Right cardiac atrium (tissue), 5 donors: ENCODE measurements at regions not wholly inside any gene's neighbourhood (a gene's known extent, or its start where the extent isn't known, plus 50 kb on each side); places are given as distances from the start of the nearest gene placed in this dataset.
A peak's percentile ranks its signal among the peaks of the same experiment; 100 is the strongest.

ENCODE experiments used
- ATAC-seq, 2 donors: fragments of 200-7000 bp; cut with Tn5 transposase; one replicate each; pipeline versions ENCODE4 v1.8.0 to v1.9.1; 2020; ENCODE audit warnings: moderate library complexity in 2 of 2, mild to moderate bottlenecking in 1 of 2
- DNase-seq, 3 donors: peaks; one replicate each; pipeline ENCODE4 v3.0.0-alpha.2; 2020
- H3K27ac ChIP-seq: one replicate; pipeline ENCODE4 v1.5.1; 2013; ENCODE audit warnings: mild to moderate bottlenecking, low read length, control low read depth, moderate library complexity
- H3K27me3 ChIP-seq: one replicate; pipeline ENCODE4 v1.6.1; 2013; ENCODE audit not compliant: control insufficient read depth, insufficient read depth
- H3K4me1 ChIP-seq: one replicate; pipeline ENCODE4 v1.6.1; 2013; ENCODE audit warnings: low read length; ENCODE audit not compliant: control insufficient read depth, insufficient read depth
- H3K4me3 ChIP-seq: one replicate; pipeline ENCODE4 v1.5.1; 2013; ENCODE audit warnings: low read length, control low read depth
- H3K9me3 ChIP-seq: one replicate; pipeline ENCODE4 v1.6.1; 2013; ENCODE audit warnings: low read length; ENCODE audit not compliant: control insufficient read depth
- WGBS: extraction: QIAGEN DNeasy Blood & Tissue Kit; methylation state at CpG from one replicate; pipeline ENCODE4 v1.1.7; 2013; 5-methylcytosine and 5-hydroxymethylcytosine counted together
- intact Hi-C, 4 donors: fragments of 100-400 bp; cut with DNase I; formaldehyde crosslinking; loops; one replicate each; pipeline versions ENCODE4 v1.11.0 to v1.14.0; 2022 to 2023
- donor health status: healthy with polysubstance abuse.
- donor health status: DM: no; HTN: yes; CAD: no.
- donor health status: DM: no; HTN: no; CAD: no.
- donor health status: DM: no; HTN: yes; CAD: no; lungs with severe emphysema.
- donor health status: DM: yes; HTN: yes; CAD: no.

DNA sequence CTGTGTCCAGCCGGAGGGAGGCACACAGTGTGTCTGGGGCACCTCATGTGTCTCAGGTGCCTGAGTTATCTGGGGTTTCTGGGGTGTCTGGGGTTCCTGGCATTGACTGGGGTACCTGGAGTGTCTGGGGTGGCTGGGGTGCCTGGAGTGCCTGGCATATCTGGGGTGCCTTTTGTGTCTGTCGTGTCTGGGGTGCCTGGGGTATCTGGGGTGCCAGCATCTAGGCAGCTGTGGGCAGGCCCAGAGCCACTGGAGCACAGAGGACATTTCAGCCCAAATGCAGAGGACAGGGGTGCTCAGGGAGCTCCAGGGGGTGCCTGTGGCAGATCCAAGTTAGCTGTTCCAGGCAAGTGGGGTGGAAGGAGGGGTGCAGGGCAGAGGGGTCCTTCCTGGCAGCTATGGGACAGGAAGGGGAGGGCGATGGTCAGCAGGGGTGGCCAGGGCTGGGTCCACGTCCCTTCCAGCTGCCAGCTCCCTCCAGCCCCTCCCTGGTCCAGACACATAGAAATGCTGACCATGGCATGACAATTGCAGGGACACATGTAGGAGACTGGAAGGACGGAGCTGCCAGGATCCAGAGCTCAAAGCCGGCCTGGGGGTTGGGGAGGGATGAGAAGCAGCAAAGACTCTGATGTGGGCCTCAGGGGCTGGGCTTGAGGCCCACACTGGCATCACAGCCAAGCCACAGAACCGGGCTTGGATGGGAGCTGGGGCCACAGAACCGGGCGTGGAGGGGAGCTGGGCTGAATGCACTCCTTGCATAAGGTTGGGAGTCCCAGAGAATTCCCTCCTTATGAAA, 133.0 kb downstream of the BRD1 start:
- no peaks in the 10 kb centered on the region for H3K27me3 ChIP-seq
- DNase-seq (no peak), ATAC-seq (no peak)
- 76% methylated on average over 9 of the region's 9 CpGs for WGBS
- intact Hi-C loops = no loop called here
- H3K4me1 ChIP-seq = no peaks in the 10 kb centered on the region
- H3K27ac ChIP-seq = no peak overlapping the region
- no peaks in the 10 kb centered on the region for H3K9me3 ChIP-seq
- H3K4me3 ChIP-seq = no peak overlapping the region

DNA sequence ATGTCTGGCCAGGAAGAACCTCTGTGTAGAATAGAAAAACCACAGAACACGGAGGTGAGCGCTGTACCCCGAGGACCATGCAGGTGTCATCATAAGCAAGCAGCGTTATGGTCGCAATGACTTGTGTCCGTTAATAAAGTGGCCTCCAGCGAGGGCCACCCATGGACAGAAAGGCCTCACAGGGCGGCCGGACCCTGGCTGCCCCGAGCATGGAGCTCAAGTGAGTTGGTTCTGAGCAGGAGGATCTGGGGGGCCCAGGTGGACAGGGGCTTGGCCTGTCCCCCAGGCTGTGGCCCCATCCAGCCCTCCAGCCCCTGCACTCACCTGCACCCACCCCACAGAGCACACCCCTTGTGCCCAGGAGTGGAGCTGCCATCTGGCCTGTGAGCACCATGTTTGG, 133.8 kb downstream of the BRD1 start:
- no peak overlapping the region for H3K27ac ChIP-seq
- no peak for ATAC-seq
- intact Hi-C loops = no loop called here
- DNase-seq = no peak
- 90% methylated on average over 10 of the region's 10 CpGs for WGBS
- H3K4me1 ChIP-seq = no peaks in the 10 kb centered on the region
- H3K27me3 ChIP-seq = no peaks in the 10 kb centered on the region
- no peak overlapping the region for H3K4me3 ChIP-seq
- H3K9me3 ChIP-seq = no peaks in the 10 kb centered on the region

DNA sequence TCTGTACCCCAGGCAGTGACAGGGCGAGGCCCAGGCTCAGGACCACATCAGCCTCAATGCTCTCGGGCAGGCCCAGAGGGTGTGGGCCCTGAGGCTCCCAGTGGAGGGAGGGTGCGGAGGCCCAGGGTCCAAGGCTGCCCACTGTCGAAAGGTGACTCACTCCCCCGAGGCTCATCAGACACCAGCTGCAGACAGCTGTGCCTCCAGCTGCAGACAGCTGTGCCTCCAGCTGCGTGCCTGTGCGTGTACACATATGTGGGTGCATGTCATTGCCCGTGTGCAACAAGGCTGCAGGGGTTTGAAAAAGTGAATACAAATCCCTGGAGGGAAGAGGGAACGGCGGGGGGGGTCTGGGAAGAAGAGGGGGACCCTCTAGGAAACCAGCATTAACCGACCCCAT, 134.3 kb downstream of the BRD1 start:
- Histone ChIP-seq H3K27ac (no peak overlapping the region), H3K4me1 (no peaks in the 10 kb centered on the region), H3K27me3 (no peaks in the 10 kb centered on the region), H3K4me3 (no peak overlapping the region), H3K9me3 (no peaks in the 10 kb centered on the region)
- intact Hi-C loops = no loop called here
- DNase-seq = no peak
- ATAC-seq = peak in 1 of 2 donors; percentile 21
- 68% methylated on average over 11 of the region's 11 CpGs for WGBS

DNA sequence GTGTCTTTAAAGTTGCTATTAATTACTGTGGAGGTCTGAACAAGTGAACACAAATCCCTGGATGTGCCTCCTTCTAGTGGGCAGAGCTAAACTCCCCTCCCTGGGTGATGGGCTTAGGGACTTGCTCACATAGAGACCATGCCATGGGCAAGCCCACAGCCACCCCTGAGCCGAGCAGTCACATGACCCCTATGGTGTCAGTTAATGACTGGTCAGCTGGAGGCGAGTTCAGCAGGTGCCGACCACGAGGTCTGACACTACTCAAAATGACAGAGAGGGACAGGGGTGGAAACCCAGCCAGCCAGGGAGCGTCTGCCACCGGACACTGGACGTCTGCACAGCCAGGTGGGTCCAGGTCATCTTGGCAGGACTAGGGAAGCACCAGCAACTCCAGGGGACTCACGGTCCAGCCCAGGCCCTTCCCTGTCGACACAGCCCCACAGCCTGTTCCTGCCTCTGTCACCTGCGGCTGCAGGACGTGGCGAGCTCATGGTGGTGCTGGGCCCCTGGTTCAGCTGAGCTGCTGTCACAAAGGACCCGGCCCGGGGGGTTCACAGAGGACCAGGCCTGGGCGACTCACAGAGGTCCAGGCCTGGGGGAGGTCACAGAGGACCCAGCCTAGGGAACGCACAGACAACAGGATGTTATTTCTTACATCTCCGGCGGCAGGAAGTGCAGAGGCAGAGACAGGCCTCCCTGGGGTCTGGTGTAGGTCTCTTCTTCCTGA, 135.0 kb downstream of the BRD1 start:
- 78% methylated on average over 18 of the region's 18 CpGs for WGBS
- no peaks in the 10 kb centered on the region for H3K27me3 ChIP-seq
- intact Hi-C loops = no loop called here
- no peak overlapping the region for H3K27ac ChIP-seq
- no peak for DNase-seq
- no peak overlapping the region for H3K4me3 ChIP-seq
- H3K4me1 ChIP-seq = no peaks in the 10 kb centered on the region
- no peak for ATAC-seq
- H3K9me3 ChIP-seq = no peaks in the 10 kb centered on the region

DNA sequence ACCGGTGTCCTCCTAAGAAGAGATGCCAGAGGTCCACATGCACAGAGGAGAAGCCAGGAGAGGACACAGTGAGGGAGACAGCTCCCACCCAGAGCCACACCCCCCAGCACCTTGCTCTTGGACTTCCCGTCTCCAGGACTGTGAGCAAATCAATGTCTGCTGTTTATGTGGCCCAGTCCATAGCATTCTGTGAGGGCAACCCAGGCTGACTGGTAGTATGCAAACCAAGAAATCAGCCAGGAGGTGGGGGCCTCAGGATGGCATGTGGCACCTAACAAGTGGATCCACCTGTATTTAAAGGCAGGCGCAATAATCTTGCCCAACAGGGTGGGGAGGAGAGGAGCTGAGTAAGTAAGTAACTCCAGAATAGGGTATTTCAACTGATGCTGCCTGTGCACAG, 136.4 kb downstream of the BRD1 start:
- Histone ChIP-seq H3K9me3 (no peaks in the 10 kb centered on the region), H3K4me1 (no peaks in the 10 kb centered on the region), H3K27me3 (no peaks in the 10 kb centered on the region), H3K4me3 (no peak overlapping the region), H3K27ac (no peak overlapping the region)
- no peak for ATAC-seq
- intact Hi-C loops = no loop called here
- DNase-seq = no peak
- WGBS = 77% methylated on average over 3 of the region's 3 CpGs

DNA sequence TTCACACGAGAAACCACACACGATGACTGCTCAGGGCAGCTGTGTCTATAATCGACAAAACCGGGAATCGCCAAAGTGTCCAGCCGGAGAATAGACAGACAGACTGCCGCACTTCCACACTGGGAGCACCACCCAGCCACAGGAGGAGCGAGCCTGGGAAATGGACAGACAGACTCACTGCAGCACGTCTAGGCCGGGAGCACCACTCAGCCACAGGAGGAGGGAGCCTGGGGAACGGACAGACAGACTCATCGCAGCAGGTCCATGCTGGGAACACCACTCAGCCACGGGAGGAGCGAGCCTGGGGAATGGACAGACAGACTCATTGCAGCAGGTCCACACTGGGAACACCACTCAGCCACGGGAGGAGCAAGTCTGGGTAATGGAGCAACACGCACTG, 137.2 kb downstream of the BRD1 start:
- H3K4me3 ChIP-seq = no peak overlapping the region
- H3K4me1 ChIP-seq = no peaks in the 10 kb centered on the region
- intact Hi-C loops = no loop called here
- H3K27me3 ChIP-seq = no peaks in the 10 kb centered on the region
- H3K27ac ChIP-seq = no peak overlapping the region
- 83% methylated on average over 16 of the region's 16 CpGs for WGBS
- DNase-seq (no peak), ATAC-seq (peak in 1 of 2 donors; percentile 37)
- H3K9me3 ChIP-seq = no peaks in the 10 kb centered on the region

DNA sequence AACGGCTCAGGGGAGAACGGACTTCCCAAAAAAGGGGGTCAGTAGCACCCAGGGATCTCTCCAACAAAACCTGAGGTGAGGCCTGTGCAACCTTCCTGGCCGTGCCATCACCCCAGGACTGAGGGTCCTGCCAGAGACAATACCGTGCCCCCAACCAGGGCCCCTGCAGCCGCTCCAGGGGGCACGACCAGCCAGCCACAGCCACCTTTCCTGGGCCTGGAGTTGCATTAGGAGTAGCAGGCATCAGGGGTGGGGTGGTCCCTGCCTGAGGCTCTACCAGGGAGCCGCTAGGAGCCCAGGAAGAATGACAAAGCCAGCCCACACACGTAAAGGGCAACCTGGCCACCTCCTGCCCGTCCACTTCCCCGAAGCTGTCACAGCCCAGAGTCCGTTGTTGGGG, 137.8 kb downstream of the BRD1 start:
- H3K4me1 ChIP-seq = no peaks in the 10 kb centered on the region
- intact Hi-C loops = no loop called here
- H3K27ac ChIP-seq = no peak overlapping the region
- H3K4me3 ChIP-seq = no peak overlapping the region
- 65% methylated on average over 11 of the region's 11 CpGs for WGBS
- DNase-seq (no peak), ATAC-seq (no peak)
- no peaks in the 10 kb centered on the region for H3K27me3 ChIP-seq
- H3K9me3 ChIP-seq = no peaks in the 10 kb centered on the region

DNA sequence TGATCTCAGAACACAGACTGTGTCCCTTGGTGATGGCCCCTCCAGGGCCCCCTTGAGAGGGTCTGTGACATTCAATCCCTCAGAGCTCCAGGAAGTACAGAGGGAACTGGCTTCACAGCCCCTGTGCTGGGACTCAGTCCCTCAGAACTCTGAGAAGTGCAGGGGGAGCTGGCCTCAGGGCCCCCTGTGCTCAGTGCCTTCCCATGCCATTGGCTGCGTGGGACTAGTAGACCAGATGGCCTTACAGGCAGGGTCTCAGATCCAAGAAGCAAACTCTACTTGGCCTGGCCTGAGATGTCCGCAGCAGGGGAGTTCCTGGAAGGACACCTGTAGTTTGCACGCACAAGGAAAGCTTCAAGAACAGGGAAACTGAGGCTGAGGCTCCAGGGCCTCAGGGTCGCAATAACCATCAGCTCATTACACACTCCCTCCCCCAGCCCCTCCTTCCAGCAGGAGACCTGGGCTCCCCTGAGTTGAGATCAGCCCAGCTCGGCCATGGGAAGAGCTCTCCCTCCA, 138.4 kb downstream of the BRD1 start:
- no peak for ATAC-seq
- intact Hi-C loops = no loop called here
- Histone ChIP-seq H3K27ac (no peak overlapping the region), H3K9me3 (no peaks in the 10 kb centered on the region), H3K4me1 (no peaks in the 10 kb centered on the region), H3K4me3 (no peak overlapping the region), H3K27me3 (no peaks in the 10 kb centered on the region)
- 82% methylated on average over 5 of the region's 5 CpGs for WGBS
- DNase-seq = no peak

DNA sequence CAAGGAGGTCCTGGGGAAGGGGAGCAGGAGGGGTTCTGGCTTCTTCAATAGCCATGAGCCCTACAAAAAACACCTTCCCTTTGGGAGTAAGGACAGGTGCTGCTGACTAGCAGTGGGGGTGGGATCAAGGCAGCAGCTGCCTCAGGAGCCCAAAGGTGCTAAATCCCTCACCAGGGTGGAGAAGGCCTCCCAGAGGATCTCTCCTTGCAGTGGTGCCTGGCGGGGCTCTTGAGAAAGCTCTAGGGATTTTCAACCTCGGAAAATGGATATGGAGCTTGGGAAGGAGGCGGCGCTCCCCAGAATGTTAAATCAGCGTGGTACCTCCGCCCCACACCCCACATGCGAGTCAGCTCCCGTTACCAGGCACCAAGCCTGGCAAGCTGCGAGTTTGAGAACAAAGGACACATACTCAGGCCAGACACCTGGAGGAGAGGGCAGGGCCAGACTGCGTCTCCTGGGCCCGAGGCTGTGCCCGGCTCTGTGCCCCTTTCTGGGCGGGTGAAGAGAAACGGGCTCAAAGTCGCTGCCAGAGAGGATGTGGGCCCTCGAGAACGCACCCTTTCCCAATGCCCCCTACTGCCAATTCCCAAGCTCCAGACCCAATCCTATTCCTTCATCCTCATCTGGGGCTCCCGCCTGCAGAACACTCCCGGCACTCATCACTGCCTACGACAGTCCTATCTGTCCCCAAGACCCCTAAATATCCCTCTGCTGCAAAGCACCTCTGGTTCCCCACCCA, 139.0 kb downstream of the BRD1 start:
- H3K27ac ChIP-seq = no peak overlapping the region
- no peak for ATAC-seq

DNA sequence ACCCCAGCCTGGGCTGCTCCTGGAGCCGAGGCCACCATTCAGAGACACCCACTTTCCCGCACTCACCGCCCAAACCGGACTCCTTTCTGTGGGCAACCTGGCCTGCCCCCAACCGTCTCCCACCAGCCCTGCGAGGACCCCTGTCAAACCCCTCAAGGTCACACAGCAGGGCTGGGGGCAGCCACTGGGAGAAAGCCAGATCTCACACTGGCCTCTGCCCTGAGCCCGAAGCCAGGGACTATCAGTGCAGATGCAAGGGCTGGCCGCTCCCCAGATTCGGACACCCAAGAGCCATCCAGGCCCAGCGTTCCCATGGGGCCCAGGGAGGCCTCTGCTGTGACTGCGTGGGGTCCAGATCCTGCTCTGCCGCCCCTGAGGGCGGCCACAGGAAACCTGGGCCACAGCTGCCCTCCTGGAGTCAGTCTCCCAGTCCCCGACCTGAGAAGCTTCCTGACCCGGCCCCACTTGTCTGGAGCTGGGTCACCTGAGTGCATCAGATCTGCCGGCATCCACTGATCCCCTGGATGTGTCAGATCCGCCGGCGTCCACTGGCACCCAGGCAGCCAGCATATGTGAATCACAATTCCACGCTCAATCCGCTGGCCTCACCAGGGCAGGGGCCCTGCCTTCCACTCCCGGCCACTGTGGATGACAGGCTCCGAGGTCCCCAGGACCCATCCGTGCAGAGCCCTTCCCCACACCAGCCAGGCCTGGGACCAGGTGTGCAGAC, 139.7 kb downstream of the BRD1 start:
- Histone ChIP-seq H3K9me3 (no peaks in the 10 kb centered on the region), H3K4me1 (no peaks in the 10 kb centered on the region), H3K27ac (no peak overlapping the region), H3K27me3 (no peaks in the 10 kb centered on the region), H3K4me3 (no peak overlapping the region)
- DNase-seq (no peak), ATAC-seq (no peak)
- intact Hi-C loops = no loop called here
- 73% methylated on average over 24 of the region's 24 CpGs for WGBS

More for the DNA sequence above, 139.0 kb downstream of the BRD1 start:
- DNase-seq = no peak
- WGBS = 77% methylated on average over 20 of the region's 20 CpGs
- no peak overlapping the region for H3K4me3 ChIP-seq
- no peaks in the 10 kb centered on the region for H3K27me3 ChIP-seq
- H3K9me3 ChIP-seq = no peaks in the 10 kb centered on the region
- H3K4me1 ChIP-seq = no peaks in the 10 kb centered on the region
- intact Hi-C loops = no loop called here
